GM19240 (cell line): ENCODE measurements at regions not wholly inside any gene's neighbourhood (a gene's known extent, or its start where the extent isn't known, plus 50 kb on each side); places are given as distances from the start of the nearest gene placed in this dataset.
"Not testable (repeated sequence)": the region's sequence is repeated elsewhere in the genome, so short reads cannot be mapped to it uniquely, and the experiment has no call there.

ENCODE experiments used
- DNase-seq: peaks from one replicate; pipeline ENCODE4 v3.0.0; 2011; ENCODE audit warnings: low spot score; ENCODE audit not compliant: insufficient read length

DNA sequence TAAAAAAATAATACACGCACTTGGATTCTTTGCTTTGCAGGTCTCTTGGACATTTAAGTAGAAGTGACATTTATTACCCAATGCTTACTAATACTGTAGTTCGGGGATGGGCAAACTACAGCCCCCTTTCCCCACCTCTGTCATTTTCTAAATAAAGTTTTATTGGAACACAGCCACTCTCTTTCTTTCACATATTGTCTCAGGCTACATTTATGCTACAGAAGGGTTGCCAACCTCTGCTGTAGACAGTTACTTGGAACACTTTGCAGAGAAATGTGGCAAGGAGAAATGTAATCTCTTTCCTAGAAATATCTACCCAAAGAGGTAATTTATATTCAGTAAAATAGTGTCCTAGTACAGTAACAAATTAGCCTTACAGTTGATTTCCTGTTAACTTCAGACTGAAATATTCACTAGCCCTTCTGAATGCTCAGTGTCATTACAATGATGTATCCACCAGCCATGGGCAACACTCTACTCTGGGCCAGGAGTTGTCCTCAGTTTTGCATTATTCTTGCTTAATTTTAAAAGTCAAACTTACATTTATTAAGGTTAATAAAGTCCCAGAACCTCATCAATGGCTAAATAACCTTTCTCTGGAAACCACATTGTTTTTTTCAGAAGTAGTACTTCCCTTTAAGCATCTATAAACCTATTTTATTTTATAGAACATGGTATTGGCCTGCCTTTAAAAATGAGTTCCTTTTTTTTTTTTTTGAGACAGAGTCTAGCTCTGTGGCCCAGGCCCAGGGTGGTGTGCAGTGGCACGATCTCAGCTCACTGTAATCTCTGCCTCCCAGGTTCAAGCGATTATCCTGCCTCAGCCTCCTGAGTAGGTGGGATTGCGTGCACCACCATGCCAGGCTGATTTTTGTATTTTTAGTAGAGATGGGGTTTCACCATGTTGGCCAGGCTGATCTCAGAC is 269.6 kb upstream of the AMIGO2 start:
- DNase-seq, result no peak

DNA sequence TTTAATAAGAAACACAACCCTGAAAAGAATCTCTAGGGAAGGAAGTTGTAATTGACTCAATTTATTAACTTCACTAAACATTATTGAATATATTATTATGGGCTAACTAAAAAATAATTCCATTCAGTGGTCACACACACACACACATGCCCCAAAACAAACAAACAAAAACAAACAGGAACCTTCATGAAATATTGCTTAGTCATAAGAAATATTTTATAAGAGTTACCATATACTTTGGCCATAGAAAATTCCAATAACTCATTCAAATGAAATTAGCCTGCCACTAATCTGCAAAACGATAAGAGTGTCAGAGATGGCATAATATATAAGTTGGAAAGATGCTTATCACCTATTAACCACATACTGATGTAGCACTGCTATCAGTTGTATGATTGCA is 268.4 kb upstream of the AMIGO2 start:
- DNase-seq, result no peak

DNA sequence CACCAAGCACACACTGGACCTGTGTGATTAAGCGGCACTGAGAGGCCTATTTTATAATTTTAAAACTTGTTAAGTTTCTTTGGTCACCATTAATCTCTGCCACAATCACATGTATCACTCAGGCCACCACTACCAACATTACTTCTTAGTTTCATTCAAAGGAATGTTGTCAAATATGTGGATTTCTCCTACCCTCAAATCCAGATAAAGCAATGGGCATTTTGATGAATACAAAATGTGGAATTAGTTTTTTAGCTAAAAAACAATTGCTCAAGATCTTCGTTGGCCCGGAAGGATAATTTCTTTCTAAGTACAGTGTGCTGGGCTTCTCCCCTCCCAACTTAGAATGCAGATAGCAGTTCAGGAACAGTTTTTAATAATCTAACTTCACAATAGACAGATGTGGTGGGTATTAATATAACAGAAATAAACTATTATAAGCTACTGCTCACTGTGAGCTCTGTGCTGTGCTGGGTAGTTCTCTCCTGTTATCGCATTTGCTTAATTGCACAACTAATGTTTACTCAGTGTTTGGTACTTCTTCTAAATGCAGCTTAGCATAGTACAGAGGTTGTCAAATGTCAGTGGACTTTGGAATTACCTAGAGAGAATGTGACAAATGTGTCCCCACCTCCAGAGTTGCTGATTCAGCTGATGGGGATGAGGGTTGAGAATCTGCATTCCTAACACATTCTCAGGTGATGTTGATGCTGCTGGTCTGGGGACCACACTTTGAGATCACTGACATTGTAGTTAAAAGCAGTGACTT is 266.7 kb upstream of the AMIGO2 start:
- no peak for DNase-seq

DNA sequence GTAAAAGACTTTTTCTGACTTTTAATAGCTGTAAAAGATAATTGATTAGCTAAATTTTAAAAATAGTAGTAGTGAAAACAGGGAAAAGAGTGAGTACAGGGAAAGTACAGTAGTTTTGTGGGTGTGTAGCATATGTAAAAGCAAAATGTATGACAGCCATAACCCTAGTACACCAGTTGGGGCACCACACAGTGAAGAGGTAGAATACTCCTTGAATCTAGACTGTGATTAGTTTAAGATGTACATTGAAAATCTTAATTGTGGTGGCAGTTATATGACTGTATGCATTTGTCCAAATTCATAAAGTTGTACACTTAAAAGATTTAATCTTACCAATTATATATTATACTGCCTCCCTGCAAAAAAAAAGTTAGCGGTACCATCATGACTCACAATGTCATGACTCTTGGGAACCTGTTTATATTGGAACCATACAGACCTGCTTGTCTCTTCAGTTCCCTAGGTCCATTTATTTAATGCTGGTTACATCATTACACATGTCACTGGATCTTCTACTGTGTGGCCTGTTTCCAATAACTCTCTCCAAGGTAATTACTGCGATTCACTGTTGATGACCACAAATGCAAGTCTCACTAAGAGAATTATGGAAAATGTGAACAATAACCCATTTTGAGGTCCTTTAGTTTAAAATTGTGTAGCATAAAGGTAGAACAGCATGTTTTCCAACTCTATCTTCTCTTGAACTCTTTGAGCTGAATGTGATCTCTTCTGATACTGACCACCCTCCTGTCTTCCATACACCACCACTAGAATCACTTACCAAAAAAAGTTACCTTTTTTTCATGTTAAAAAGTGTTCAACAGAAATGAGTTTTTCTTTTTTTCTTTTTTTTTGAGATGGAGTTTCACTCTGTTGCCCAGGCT is 264.2 kb upstream of the AMIGO2 start:
- no peak for DNase-seq

DNA sequence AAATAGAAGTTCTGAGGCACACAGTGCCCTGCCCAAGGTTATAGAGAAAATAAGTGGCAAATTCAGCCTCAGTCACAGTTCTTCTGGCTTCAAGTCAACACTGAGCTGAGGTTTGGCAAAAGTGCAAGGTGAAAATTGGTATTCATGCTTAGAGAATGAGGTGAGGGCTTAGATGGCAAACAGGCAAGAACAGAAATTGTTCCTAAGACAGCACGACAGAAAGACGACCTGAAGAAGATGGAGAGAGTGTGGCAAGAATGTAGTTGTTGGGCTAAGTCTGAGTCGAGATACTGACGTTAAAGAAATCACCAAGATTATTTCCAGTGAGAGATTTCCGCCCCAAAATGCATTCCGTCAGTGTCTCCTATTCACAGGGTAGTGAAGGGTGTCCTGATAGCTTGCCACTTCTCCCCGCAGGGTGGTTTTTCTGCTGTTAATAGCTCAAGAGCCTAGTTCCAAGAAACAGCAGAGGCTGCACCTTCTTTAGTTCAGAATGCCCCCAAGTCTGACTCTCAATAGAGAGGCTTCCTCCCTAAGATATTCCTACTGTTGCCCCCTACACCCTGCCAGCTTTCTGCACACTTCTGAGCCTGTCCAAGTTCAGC is 260.8 kb upstream of the AMIGO2 start:
- no peak for DNase-seq

DNA sequence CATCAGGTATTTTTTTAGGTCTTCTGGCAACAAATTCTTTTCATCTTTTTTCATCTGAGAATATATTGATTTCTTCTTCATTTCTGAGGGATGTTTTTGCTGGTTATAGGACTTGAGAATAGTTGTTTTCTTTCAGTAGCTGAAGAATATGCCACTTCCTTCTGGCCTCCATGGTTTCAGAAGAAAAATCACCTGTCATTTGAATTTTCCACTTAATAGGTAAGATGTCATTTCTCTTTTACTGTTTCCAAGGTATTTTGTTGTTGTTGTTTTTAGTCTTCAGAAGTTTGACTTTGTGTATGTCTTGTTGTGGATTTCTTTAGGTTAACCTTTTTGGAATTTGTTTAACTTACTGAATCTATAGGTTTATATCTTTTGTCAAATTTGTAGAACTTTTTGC is 257.8 kb upstream of the AMIGO2 start:
- DNase-seq, result no peak

DNA sequence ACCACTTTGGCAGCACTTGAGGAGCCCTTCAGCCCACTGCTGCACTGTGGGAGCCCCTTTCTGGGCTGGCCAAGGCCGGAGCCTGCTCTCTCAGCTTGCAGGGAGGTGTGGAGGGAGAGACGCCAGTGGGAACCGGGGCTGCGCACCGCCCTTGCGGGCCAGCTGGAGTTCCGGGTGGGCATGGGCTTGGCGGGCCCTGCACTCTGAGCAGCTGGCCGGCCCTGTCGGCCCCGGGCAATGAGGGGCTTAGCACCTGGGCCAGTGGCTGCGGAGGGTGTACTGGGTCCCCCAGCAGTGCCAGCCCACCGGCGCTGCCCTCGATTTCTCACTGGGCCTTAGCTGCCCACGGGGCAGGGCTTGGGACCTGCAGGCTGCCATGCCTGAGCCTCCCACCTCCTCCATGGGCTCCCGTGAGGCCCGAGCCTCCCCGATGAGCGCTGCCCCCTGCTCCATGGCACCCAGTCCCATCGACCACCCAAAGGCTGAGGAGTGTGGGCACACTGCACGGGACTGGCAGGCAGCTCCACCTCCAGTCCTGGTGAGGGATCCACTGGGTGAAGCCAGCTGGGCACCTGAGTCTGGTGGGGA is 253.6 kb upstream of the AMIGO2 start:
- DNase-seq, result not testable (repeated sequence)

DNA sequence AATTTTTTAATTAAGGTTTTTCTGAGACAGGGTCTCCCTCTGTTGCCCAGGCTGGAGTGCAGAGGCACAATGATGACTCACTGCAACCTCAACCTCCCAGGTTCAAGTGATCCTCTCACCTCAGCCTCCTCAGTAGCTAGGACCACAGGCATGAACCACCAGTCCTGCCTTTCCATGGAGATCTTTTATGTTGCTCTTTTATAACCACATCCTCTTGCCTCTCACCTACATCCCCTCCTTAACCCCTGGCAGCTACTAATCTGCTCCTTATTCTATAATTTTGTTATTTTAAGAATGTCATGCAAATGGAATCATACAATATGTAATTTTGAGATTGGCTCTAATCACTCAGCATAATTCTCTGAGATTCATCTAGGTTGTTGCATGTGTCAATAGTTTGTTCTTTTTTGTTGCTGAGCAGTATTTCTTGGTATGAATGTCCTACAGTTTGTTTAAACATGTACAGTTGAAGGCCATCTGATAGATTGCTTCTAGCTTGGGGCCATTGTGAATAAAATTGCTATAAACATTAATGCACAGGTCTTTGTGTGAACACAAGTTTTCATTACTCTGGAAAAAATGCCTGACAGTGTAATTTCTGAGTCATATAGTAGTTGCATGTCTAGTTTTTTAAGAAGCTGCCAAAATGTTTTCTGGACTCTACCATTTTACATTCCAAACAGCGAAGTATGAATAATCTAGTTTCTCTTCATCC is 249.2 kb upstream of the AMIGO2 start:
- no peak for DNase-seq

DNA sequence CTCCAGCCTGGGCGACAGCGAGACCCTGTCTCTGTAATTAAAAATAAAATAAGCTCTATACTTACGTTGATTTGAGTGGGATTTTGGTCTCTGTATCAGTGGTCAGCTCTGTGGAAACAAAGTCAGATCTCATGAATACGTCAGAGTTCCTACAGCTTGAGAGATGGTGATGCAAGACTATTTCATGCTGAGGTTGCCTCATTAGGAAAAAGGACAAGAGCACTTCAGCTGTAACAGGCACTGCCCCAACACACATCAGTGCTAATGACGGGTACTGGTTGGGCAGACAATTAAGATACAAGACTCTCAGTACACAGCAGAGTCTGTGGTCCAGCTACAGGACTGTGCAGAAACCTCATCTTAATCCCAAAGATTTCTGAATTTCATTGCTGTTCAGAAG is 246.4 kb upstream of the AMIGO2 start:
- no peak for DNase-seq

DNA sequence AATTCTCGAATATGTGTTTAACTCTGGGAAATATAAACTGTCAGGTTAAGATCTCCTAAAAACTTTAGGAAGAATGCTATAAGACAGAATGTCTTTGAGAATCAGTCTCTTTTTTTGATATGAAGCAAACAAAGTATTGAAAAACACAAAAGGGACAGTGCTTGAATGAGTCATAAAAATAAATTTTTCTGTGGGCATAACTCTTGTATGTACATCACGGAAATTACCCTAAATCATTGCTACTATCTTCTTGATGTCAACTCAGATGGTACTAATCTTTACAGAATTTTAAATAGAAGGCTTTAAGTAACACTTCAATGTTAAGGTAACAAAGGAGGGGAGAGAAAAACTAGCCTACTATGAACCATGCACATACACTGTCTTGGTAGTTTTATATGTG is 244.0 kb upstream of the AMIGO2 start:
- no peak for DNase-seq

DNA sequence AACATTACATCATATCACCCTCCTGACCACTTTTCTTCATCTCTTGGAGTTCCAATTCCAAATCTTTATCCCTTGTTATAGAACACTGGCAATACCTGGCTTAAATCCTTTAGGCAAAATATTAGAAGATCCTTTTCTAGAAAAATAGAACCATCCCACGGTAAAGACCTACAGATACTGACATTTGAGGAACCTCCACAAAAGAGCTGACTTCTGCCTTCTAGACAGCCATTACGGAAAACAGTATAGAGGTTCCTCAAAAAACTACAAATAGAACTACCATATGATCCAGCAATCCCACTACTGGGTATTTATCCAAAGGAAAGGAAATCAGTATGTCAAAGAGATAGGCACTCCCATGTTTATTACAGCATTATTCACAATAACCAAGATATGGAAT is 241.7 kb upstream of the AMIGO2 start:
- no peak for DNase-seq

DNA sequence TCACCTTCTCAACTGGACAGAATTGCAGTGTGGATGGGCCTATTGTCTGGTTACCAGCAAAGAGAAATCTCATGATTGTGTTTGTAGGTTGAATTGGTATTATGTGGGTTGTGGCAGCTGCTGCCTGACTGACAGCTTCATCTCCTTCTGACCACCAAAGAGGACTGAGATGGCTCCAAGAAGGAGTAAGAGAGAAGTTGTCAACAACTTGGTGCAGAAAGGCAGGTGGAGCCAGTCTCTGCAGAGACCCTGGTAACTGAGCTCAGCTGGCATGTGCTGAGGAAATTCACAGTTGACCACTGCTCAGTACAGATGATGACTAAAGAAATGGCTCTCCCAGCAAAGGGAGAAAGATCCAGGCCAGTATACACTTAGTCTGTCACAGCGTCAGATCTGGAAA is 240.0 kb upstream of the AMIGO2 start:
- no peak for DNase-seq

DNA sequence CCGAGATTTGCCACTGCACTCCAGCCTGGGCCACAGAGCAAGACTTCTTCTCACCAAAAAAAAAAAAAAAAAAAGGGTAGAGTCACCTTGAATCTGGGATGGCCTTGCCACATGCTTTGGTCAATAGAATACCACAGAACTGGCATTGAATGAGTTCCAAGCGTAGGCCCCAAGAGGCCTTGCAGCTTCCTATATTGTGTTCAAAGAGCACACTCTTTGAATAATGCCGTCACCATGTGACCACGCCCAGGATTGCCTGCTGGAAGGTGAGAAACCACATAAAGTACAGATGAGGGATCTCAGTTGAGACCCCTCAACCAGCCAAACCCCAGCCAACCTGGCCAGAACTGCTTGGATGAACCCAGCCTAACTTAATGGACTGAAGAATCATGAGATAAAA is 239.2 kb upstream of the AMIGO2 start:
- DNase-seq, result no peak

DNA sequence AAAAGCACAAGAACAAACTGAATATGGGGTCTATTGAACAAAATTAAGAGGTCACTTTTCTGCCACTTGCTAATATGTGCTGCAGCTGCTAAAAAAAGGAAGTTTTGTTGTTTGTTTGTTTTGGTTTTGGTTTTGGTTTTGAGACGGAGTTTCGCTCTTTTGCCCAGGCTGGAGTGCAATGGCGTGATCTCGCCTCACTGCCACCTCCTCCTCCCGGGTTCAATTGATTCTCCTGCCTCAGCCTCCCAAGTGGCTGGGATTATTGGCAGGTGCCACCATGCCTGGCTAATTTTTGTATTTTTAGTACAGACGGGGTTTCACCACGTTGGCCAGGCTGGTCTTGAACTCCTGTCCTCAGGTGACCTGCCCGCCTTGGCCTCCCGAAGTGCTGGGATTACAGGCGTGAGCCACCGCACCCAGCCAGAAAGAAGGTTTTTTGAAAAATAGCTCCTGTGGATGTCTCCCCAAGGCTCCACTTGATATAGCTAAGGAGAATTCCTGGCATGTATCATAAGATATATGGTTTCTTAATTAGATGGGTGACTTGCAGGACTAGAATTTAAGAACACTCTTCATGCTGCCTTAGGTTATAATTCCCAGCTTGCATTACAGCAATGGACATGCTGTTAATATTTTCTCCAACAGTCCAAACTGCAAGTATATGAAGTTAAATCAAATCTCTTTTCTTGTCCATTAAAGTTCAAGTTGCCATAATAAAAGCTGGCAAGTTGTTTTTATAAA is 237.6 kb upstream of the AMIGO2 start:
- no peak for DNase-seq

DNA sequence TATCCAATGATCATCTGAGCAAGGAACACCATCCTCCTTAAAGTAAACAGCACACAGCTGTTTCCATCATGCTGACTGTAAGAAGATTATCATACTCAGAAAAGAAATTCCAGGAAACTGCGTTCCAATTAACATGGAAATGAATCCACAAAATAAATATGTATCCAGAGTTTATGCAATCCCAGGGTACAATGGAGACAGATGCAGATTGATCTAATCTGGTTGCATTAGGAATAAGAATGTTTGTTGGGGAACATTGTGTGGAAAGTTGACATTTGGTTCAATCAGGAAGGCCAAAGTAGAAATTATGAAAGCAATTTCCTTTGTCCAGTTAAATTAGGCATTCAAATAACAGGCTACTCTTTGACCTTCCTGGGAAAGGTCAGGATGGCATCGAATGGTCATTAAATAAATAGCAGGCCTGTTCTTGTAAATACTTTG is 236.9 kb upstream of the AMIGO2 start:
- DNase-seq, result no peak

DNA sequence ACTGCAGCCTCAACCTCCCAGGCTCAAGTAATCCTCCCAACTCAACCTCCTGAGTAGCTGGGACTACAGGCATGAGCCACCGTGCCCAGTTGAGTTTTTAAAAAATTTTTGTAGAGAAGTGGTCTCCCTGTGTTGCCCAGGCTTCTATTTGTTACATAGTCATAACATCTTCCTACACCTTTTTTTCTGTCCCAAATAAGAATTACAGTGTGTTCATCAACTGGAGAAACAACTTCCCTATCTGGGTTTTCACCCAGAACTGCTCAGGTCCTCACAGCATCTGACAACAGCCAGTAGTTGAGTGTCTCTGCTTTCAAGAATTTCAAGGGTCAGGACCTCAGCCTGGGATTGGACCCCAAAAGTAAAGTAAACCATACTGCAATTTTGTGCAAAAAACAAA is 235.2 kb upstream of the AMIGO2 start:
- DNase-seq, result no peak

DNA sequence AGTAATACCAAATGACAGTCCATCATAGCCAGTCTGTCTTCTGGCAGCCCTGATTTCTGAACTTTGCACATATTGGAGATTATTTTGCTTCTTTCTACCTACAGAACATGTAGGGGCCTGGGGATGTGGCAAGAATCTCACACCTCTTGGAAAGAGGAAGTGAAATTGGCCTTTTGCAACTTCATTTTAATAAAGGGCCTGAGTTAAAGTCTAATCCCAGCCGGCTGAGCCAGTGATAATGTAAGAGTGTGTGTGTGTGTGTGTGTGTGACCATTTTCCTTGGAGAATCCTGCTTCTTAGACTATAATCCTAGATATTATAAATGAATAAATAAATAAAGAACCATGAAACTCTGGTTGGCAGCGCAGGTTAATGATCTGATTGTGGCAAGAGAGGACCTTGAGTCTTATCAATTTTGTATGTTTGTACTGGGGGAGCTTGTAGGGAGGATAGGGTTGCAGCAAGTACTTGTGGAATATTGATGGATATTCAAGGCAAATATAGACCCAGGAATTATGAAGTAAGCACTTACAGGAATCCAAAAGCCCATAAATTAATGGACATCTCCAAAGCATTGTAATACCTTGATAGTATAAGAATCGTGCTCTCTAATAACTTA is 233.2 kb upstream of the AMIGO2 start:
- DNase-seq, result peak; percentile 22

DNA sequence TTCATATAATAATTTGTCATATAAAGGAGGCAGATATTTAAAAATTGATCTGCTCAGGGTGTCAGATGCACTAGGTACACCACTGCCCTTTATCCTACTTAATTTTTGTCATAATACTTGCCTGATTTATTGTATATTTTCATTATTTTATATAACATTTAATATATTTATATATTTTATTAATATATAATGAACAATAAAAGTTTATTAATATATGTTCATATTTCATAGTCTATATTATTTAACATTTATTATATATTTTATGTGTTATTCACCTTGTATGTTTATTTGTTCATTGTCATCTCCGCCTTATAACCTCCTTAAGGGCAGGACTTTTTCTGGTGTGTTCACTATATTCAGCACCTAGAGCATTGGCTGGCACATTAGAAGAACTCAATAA is 232.4 kb upstream of the AMIGO2 start:
- no peak for DNase-seq

DNA sequence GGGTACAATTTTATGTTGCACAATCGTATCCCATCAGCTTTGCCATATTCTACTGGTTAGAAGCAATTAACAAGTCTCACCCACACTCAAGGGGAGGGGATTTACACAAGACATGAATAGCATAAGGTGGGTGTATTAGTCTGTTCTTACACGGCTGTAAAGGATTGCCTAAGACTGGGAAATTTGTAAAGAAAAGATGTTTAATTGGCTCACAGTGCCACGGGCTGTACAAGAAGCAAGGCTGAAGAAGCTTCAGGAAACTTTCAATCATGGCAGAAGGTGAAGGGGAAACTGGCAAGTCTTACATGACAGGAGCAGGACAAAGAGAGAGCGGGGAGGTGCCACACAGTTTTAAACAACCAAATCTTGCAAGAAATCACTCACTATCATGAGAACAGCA is 231.8 kb upstream of the AMIGO2 start:
- no peak for DNase-seq
